NCI-H524 (cell line): ENCODE measurements at regions not wholly inside any gene's neighbourhood (a gene's known extent, or its start where the extent isn't known, plus 50 kb on each side); places are given as distances from the start of the nearest gene placed in this dataset.
A peak's percentile ranks its signal among the peaks of the same experiment; 100 is the strongest.
"Not testable (repeated sequence)": the region's sequence is repeated elsewhere in the genome, so short reads cannot be mapped to it uniquely, and the experiment has no call there.

ENCODE experiments used
- DNase-seq, 2 experiments: peaks; one replicate each; lab custom pipeline; 2025; lab: John Stamatoyannopoulos, UW

DNA sequence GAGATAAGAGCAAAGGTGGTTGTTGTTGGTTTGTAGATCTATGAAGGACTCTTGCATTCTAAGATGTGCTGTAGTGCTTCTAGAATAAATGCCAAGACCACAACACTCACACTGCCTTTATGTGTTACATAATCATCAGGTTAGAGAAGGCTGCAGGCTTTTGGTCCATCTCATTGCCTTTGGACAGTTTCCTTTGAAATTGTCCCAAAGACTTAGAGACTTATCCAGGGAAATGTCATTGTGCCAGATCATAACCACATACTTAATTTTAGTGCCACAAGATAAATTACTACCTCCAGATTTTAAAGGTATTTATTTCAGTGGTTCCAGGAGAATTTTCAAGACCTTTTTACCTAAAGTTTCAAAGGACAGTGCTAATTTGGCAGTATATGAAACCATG is 666.6 kb upstream of the CITED2 start:
- no peak for DNase-seq

DNA sequence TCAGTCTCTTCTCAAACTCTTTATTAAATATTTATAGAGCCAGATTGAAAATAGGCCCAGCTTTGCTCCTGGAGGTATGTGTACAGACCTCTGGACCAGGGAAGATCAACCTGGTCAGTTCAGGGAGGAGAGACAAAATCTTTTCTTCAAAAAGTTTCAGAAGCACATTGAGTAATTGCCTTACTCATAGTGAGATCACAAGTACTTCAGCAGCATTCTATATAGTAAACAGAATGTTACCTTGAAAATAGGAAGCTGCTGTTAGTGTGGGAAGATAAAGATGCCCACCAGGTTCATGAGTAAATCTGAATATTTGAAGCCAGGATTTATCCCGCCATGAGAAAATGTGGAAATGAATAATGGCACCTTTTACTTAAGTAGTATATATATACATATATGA is 665.9 kb upstream of the CITED2 start:
- DNase-seq = no peak

DNA sequence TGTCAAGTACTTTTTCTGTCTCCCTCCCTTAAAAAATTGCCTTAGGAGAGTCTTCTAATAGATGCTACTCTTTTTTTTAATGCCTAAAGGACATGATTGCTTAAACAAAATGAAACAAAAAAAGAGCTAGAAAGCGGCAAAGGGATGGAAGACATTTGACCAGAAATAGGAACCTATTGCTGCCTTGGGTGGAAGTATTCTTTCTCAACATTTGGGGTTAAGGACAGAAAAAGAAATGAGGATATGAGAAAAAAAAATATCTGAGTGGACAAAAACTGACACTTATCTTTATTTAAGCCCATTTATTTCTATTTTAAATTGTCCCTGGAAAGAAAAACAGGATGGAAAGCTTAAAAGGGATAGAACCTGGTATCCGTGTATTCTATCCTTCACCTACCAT is 664.9 kb upstream of the CITED2 start:
- DNase-seq = no peak

DNA sequence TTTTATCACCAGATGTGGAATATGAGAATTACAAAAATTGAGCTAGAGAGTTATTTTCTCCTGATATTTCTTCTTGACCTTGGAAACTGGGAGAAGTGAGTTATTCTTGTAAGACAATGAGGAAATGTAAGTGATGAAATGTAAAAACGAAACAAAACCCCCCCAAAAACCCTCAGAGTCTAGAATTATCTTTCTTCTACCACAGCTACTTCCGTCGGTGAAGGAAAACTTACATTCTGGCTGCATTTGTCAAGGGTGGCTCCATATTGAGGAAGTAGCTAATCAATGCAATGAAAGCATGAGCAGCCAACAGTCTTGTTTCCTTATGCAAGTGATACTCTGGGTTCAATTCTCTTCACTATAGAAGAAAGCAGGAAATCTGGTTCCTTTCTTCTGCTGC is 661.7 kb upstream of the CITED2 start:
- no peak for DNase-seq

DNA sequence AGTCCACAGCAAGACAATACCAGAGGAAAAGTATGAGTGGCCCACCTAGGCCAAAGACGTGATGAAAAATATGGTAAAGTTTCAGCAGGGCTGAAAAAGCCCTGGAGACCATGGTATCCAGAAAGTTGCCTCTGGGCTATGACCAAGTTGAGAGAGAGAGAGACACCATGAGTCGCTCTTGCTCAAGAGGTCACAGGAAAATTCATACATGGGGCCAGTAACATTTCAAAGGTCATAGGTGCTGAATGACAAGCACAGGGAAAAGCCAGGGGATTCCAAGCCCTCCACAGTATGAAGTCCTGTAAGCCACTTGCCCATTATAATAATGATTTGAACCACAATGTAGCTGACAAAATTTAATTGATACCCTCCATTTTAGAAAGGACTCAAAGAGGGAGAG is 657.7 kb upstream of the CITED2 start:
- no peak for DNase-seq

DNA sequence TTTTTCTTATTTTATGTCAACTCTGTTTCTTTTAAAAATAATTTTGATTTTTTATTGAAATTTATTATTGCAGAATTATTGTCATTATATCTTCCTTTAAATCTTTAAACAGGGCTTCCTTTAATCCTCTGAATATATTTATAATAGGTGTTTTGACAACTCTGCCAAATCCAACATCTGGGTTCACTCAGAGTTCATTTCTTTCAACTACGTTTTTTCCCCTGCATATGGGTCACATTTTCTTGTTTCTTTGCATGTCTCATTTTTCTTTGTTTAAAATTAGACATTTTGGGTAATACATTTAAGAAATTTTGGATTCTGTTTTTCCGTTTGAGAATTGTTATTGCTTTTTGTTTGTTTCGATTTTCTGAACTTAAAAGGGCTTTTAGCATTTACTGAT is 655.1 kb upstream of the CITED2 start:
- DNase-seq = no peak

DNA sequence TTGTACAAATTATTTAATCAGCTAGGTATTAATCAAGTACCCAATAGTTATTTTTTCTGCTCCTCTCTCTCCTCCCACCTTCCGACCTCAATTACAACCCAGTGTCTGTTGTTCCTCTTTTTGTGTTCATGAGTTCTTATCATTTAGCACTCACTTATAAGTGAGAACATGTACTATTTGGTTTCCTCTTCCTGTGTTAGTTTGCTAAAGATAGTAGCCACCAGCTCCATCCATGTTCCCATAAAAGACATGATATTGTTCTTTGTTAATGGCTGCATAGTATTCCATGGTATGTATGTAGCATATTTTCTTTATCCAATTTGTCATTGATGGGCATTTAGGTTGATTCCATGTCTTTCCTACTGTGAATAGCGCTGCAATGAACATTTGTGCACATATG is 652.8 kb upstream of the CITED2 start:
- DNase-seq = no peak

DNA sequence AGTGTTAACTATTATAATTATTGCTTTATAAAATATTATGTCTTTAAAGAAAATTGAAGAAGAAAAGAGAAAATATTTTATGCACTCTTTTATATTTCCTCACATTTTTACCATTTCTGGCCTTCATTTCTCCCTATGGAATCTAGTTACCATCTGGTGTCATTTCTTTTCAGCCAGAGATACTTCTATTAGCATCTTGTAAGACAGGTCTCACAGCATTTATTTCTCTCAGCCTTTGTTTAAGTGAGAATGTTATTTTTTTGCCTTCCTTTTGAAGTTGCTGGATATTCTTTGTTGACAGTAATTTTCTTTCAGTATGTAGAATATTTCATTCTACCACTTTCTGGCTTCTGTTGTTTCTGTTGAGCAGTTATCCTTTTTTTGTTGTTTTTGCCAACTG is 652.1 kb upstream of the CITED2 start:
- no peak for DNase-seq

DNA sequence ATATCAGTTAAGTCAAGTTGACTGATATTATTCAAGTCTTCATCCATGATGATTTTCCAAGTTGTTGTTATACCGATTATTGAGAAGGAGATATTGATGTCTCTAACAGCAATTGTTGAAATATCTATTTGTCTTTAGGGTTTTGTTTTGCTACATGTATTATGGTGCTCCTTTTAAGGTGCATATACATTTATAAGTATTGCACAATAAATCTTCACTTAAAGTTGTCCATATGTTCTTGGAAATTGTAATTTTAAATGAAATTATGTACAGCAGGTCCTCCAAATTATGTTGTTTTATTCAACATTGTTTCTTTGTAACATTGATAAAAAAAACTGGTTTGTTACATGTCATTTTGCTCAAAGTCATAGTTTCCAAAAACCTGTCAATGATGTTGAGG is 650.7 kb upstream of the CITED2 start:
- no peak for DNase-seq

DNA sequence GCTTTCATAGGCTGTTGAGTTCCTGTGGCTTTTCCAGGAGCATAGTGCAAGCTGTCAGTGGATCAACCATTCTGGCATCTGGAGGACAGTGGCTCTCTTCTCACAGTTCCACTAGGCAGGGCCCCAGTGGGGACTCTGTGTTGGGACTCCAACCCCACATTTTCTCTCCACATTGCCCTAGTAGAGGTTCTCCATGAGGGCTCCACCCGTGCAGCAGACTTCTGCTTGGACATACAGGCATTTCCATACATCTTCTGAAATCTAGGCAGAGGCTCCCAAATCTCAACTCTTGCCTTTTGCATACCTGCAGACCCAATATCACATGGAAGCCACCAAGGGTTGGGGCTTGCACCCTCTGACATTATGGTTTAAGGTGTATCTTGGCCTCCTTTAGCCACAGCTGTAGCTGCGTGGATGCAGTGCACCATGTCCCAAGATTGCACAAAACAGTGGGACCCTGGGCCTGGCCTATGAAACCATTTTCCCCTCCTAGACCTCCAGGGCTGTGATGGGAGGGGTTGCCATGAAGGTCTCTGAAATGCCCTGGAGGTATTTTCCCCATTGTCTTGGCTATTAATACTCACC is 645.9 kb upstream of the CITED2 start:
- no peak for DNase-seq

DNA sequence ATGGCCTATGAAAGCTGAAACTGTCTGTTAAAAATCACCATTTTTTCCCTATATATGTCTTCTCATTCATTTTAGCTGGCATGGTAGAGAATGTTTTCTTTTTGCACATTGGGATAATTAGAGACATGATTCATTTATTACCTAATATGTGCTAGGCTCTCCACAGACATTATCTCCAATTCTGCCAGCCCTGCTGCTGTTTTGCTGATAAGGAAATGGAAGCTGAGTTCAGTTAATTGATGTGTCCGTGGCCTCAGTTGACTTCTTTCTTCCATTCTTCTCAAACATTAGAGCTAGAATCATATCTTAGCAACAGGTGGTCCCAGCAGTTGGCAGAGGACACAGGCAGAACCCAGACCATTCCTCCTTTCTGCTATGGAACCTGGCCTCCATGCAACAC is 644.1 kb upstream of the CITED2 start:
- DNase-seq = no peak

DNA sequence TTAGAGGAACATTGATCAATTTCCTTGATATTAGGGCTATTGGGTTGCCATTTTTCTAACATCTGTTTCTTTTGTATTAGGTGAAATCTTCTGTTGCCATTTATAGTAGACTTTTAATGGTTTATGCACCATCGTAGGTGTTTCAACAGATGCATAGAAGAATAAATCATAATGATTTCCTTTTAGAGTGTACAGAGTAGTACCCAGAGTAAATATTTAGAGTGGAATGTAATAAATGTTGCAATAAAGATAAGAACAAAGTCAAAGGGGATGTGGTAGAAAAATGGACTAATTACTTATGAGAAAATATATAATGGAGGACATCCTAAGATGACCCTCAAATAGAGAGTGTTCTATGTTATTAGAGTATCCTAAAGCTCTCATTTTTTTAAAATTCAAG is 643.0 kb upstream of the CITED2 start:
- no peak for DNase-seq

DNA sequence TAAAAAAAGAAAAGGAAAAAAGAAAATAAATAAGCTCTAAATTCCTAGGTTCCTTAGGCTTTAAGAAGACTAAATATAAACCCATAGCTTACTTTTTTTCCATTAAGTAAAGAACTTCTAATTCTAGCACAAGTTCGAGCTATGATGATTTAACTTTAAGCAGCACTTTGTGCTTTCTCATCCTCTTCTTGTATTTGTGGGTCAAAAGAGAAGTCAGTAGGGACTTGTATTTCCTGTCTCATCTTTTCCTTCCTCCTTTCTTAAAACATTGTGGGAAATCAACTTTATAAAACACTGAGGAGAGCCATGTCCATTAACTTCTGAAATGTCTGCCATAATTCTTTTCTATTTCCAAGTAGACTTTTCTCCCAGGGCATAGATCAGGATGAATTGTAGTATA is 637.7 kb upstream of the CITED2 start:
- DNase-seq = no peak

DNA sequence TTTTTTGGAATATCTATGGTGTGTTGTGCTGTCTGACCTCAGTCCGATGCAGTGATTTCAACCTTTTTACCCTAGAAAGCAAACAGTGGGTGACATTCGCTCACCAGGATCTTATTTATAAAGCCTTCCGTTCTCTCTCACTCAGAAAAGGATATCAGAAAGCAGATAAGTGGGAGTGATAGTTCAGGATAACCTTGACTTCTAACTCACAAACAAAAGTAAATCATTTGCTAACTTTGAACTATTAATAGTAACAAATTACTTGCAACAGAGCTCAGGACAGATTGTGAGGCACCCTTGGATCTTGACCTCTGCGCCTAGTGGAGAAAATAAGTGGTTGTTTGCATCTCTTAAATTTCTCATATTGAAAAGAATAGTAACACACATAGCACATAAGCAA is 637.1 kb upstream of the CITED2 start:
- DNase-seq = no peak

DNA sequence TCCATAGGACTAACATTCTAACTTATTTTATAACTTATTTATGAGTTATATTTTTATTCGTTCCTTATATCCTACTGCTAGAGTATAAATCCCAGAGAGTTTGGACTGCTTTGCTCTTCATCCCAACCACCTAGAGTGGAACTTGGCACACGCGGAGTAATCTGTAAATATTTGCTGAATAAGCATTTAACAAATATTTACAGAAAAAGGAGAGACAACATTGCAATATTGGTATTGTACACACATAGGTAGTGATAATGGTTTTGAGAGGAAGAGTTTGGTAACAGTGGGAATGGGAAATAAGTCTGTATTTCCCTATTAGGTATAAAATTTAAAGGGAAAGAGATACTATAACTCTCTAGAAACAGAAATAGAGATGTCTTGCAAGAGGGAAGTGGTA is 634.8 kb upstream of the CITED2 start:
- no peak for DNase-seq

DNA sequence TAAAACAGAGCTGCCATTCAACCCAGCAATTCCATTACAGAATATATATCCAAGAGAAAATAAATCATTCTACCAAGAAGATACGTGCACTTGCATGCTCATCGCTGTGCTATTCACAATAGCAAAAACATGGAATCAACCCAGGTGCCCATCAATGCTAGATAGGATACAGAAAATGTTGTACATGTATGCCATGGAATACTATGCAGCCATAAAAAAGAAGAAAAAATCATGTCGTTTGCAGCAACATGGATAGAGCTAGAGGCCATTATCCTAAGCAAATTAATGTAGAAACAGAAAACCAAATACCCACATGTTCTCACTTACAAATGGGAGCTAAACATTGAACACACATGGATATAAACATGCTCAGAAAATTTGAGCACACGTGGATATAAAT is 633.1 kb upstream of the CITED2 start:
- DNase-seq = no peak

DNA sequence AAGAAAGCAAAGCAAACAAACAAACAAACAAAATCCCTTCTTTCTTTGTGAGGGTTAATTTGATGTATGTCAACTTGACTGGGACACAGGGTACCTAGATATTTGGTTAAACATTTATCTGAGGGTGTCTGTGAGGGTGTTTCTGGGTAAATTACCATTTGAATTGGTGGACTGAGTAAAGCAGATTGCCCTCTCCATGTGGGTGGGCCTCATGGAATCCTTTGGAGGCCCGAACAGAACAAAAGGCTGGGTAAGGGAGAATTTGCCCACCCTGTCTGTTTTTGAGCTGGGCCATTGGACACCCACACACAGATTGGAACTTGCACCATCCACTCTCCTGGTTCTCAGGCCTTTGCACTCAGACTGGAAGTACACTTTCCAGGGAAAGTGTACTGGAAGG is 628.8 kb upstream of the CITED2 start:
- no peak for DNase-seq

DNA sequence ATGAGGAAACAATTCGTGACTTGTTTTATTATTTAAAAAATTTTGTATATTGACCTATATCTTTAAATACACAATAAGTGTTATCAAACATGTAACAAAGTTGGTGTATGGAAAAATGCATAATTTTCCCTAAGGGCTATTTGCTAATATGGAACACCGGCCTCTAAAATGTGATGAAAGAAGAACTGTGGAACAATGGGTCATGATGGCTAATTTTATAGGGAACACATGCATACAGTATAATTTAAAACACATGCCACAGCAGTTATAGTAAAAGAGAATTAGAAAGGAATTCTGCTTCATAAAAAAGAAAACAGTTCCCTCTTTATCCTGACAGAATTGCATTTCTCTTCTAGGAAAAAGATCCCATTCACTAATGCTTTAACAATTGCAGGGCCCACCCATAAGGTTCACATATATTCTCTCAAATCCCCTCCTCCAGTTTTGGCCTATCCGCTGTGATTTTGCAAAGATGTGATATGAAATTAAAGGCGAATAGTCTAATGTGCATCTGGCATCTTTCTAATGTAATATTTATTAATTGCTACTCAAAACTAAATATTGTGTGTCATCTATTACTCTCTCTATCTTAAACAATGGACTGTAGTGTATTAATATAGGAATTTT is 628.1 kb upstream of the CITED2 start:
- DNase-seq = no peak

DNA sequence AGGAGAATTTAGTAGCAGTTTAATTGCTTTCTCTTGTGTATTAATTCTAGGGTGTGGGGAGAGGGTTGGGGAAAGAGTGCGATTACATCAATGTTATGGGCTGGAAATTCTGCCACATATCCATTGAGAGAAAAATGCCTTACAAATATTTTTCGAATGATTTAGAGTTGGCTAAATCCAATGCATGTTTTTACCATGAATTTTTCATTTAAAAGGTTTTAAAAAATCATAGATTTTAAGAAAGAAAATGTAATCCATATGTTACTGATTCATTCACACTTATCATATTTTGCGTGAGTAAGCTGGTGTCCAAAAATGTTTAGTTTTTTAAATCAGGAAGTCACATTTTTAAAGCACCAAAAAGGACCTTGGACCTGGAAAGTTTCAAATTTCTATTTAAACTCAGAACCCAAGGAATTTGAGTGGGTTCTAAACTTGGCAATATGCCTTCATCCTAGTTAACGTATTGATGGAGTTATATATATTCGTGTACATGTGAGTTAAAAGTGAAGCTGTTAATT is 627.4 kb upstream of the CITED2 start:
- DNase-seq = no peak

DNA sequence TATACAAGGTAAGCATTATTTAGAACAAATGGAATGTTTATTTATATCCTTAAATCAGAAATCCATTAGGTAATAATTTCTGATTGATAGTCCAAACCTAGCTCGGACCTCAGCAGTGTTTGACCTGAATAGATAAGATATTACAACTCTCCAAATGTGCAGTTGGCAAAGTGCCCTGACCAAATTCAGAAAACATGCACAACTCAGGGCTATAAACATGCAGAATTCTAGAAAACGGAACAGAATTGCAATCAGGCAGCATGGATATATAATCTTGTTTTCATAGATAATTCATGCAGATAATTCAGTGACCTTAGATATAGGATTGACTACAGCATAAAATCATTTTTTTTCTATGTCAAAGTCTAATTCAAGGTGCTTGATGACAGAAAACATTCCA is 626.6 kb upstream of the CITED2 start:
- no peak for DNase-seq

DNA sequence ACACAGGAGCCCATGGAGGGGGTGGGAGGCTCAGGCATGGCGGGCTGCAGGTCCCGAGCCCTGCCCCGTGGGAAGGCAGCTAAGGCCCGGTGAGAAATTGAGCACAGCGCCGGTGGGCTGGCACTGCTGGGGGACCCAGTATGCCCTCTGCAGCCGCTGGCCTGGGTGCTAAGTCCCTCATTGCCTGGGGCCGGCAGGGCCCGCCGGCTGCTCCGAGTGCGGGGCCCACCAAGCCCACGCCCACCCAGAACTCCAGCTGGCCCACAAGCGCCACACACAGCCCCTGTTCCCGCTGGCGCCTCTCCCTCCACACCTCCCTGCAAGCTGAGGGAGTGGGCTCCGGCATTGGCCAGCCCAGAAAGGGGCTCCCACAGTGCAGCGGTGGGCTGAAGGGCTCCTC is 625.2 kb upstream of the CITED2 start:
- not testable (repeated sequence) for DNase-seq

DNA sequence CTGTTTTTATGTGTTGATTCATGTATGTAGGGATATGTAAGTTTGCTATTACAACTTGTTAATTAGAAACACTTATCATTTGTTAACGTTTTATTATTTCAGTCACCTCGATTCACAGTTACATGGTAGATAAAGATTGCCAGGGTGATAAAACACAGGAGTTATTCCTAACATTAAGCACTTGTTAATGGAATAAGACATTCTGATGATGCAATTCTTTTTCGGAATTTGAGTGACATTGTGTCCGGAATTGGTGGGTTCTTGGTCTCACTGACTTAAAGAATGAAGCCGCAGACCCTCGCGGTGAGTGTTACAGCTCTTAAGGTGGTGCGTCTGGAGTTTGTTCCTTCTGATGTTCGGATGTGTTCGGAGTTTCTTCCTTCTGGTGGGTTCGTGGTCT is 624.0 kb upstream of the CITED2 start:
- DNase-seq = not testable (repeated sequence)

DNA sequence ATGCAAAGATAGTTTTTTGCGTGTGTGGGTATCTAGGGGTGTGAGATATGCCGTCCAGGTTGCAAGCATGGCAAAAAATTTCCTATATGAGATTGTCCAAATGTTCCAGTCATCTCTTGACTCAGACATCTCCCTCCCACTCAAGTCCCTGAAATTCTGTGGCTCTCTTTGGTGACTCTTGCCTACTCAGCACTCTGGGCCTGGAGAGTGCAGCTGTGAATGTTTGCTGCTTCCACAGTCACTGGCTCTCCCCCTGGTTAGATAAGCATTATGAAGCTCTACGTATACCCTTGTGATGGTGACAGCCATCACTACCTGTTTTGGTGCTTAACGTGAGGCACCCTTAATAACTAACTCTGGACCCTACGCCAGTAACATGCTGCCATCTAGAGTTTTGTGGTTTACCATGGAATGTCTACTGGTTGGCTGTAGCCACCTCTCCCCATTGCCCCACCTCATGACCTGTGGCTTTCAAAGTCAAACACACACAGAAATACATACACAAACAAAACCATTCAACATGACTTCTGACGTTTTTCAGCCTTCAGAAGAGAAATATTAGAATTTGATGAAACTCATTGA is 621.9 kb upstream of the CITED2 start:
- DNase-seq = peak in 1 of 2 experiments; percentile 42

DNA sequence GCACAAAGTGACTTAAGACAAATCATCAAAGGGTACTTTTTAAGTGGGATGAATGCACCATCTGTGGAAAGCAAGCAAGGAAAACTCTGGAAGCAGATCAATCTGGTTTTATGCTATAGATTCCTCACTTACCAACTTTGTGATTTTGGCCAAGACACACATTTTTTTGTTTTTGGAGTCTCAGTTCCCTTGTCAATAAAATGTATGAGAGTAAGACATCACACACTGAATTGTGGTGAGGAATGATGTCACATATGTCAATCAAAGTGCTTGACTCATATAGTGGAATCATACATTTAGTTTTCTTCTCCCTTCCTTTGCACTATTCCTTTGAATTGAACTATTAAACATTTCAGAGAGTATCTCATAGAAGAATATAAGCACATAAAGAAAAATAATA is 620.5 kb upstream of the CITED2 start:
- DNase-seq = no peak
